BE2C (cell line): ENCODE measurements at regions not wholly inside any gene's neighbourhood (a gene's known extent, or its start where the extent isn't known, plus 50 kb on each side); places are given as distances from the start of the nearest gene placed in this dataset.

Experiments used
- DNase-seq: peaks from one replicate; pipeline ENCODE4 v3.0.0-alpha.2; 2020
- H3K27me3 ChIP-seq: fragments of 250-450 bp; sonication (Bioruptor Pico); 2 replicates; pipeline ENCODE4 v1.5.1; 2020; ENCODE audit warnings: mild to moderate bottlenecking
- H3K36me3 ChIP-seq: fragments of 250-450 bp; sonication (Bioruptor Pico); 2 replicates; pipeline ENCODE4 v1.5.1; 2020; ENCODE audit warnings: mild to moderate bottlenecking
- H3K4me1 ChIP-seq: fragments of 250-450 bp; sonication (Bioruptor Pico); 2 replicates; pipeline ENCODE4 v1.5.1; 2020
- H3K4me3 ChIP-seq: 2 replicates; pipeline ENCODE4 v1.5.1; 2011; ENCODE audit warnings: low read depth, low read length
- H3K9me3 ChIP-seq: fragments of 250-450 bp; sonication (Bioruptor Pico); 2 replicates; pipeline ENCODE4 v1.5.1; 2020
- TF ChIP-seq, protein P1 (sequence below): IDR thresholded peaks from 2 replicates; pipeline ENCODE4 v1.5.1; 2012; ENCODE audit warnings: mild to moderate bottlenecking, low read depth, low read length

DNA sequence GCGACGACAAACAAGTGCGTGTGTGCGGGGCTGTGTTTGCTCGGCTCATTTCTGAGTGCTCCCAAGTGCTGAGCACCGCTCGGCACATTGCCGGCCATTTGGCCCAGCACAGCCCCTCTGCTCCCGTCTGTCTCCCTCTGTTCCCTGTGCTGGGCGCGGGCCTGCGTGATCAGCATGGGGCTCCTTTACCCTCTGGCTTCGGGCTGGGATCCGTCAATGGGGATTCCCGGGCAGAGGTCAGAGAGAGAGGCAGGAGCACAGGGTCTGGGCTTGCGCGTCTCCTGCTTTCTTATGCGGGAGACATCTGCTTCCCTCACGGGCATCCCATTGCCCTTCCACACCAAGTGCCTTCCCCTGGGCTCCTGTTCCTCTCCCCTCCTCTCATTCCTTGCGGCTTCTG lies 234.0 kb downstream of the ACKR3 start:
- Histone ChIP-seq H3K9me3 (no peaks in the 10 kb centered on the region), H3K27me3 (peaks cover 11% of the 10 kb centered on the region), H3K4me1 (no peaks in the 10 kb centered on the region), H3K4me3 (no peak overlapping the region), H3K36me3 (no peaks in the 10 kb centered on the region)
- DNase-seq: no peak
- TF ChIP-seq, protein P1, sequence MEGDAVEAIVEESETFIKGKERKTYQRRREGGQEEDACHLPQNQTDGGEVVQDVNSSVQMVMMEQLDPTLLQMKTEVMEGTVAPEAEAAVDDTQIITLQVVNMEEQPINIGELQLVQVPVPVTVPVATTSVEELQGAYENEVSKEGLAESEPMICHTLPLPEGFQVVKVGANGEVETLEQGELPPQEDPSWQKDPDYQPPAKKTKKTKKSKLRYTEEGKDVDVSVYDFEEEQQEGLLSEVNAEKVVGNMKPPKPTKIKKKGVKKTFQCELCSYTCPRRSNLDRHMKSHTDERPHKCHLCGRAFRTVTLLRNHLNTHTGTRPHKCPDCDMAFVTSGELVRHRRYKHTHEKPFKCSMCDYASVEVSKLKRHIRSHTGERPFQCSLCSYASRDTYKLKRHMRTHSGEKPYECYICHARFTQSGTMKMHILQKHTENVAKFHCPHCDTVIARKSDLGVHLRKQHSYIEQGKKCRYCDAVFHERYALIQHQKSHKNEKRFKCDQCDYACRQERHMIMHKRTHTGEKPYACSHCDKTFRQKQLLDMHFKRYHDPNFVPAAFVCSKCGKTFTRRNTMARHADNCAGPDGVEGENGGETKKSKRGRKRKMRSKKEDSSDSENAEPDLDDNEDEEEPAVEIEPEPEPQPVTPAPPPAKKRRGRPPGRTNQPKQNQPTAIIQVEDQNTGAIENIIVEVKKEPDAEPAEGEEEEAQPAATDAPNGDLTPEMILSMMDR: no peak

DNA sequence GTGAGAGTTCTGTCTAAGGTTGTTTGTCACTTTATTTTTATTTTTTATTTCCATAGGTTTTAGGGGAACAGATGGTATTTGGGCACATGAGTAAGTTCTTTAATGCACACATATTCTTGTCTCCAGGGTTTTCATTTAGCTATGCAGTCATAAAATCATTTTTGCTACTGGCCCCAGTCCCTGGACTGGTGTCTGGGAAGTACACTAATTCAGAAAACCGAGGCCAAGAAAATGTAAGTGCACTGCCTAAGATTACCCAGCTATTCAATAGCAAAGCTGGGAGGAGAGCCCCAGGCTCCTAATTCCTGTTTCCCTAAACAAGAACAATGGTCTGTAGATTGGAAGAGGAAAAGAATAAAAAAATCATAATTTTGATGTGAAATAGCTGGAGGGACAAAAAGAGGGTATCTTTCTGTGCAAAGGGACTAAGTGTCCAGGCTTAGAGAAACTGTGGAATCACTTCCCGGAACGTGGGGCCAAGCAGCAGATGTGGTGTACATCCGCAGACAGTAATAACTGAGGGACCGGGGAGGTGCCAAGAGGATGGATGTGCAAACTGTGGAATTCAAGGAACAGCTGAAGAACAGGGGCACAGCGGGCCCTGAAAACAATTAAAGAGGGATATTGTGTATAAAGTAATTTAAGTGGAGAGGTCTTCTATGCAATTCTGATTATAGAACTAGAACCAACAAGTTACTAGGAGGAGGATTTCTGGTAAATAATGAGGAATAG lies 236.3 kb downstream of the ACKR3 start:
- H3K27me3 ChIP-seq: peaks cover 11% of the 10 kb centered on the region
- no peaks in the 10 kb centered on the region for H3K9me3 ChIP-seq
- H3K36me3 ChIP-seq: no peaks in the 10 kb centered on the region
- H3K4me3 ChIP-seq: no peak overlapping the region
- TF ChIP-seq, protein P1: no peak
- no peaks in the 10 kb centered on the region for H3K4me1 ChIP-seq
- no peak for DNase-seq

- DNase-seq: no peak
- TF ChIP-seq, protein P1: no peak
- no peak overlapping the region for H3K4me3 ChIP-seq
Measured at GRCh38 chr2:236809716-236810115, 240.1 kb downstream of the ACKR3 start.

GRCh38 chr2:236811062-236811656 lies 241.5 kb downstream of the ACKR3 start:
- TF ChIP-seq, protein P1: no peak
- Histone ChIP-seq H3K4me3 (no peak overlapping the region), H3K9me3 (no peaks in the 10 kb centered on the region), H3K4me1 (no peaks in the 10 kb centered on the region), H3K27me3 (no peaks in the 10 kb centered on the region), H3K36me3 (no peaks in the 10 kb centered on the region)
- DNase-seq: no peak

More at GRCh38 chr2:236809716-236810115, 240.1 kb downstream of the ACKR3 start:
- Histone ChIP-seq H3K9me3 (no peaks in the 10 kb centered on the region), H3K4me1 (no peaks in the 10 kb centered on the region), H3K36me3 (no peaks in the 10 kb centered on the region), H3K27me3 (no peaks in the 10 kb centered on the region)

DNA sequence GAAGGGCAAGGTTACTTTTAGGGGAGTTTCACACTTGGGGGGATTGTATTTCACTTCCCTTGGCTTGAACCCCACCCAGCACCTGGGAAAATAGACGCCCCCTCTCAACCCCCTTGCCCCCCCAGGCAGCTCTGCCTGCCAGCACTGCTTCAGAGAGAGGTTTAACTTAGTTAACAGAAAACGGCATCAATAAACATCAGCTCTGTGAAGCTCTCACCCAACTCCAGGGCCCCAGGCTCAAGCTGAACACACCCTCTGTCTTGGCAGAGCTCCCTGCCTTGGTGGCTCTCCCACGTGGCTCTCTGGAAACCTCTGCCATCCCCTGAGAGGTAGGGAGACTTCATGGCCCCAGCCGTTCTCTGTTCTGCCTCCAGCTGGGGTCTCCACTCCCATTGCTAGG lies 244.1 kb downstream of the ACKR3 start:
- TF ChIP-seq, protein P1: no peak
- H3K36me3 ChIP-seq: no peaks in the 10 kb centered on the region
- no peaks in the 10 kb centered on the region; the same call in 1 of the 2 replicates for H3K27me3 ChIP-seq
- no peak overlapping the region for H3K4me3 ChIP-seq
- H3K4me1 ChIP-seq: no peaks in the 10 kb centered on the region
- no peak for DNase-seq
- H3K9me3 ChIP-seq: no peaks in the 10 kb centered on the region

- Histone ChIP-seq H3K36me3 (no peaks in the 10 kb centered on the region), H3K9me3 (no peaks in the 10 kb centered on the region), H3K4me1 (no peaks in the 10 kb centered on the region), H3K27me3 (no peaks in the 10 kb centered on the region; the same call in 1 of the 2 replicates), H3K4me3 (no peak overlapping the region)
- DNase-seq: no peak
- TF ChIP-seq, protein P1: no peak
Measured at GRCh38 chr2:236814593-236814992, 245.0 kb downstream of the ACKR3 start.
